OCI-LY1 (cell line): ENCODE measurements at regions not wholly inside any gene's neighbourhood (a gene's known extent, or its start where the extent isn't known, plus 50 kb on each side); places are given as distances from the start of the nearest gene placed in this dataset.
"Not testable (repeated sequence)": the region's sequence is repeated elsewhere in the genome, so short reads cannot be mapped to it uniquely, and the experiment has no call there.

ENCODE experiments used
- H2AFZ ChIP-seq: fragments of 200-600 bp; sonication (generic), shearing (Covaris generic); 2 replicates; pipeline ENCODE4 v1.6.0; 2014; ENCODE audit warnings: antibody characterized with exemption, mild to moderate bottlenecking, low read length
- H3F3A ChIP-seq: fragments of 200-600 bp; sonication (generic), shearing (Covaris generic); 2 replicates; pipeline ENCODE4 v1.6.0; 2014; ENCODE audit warnings: mild to moderate bottlenecking, antibody characterized with exemption, low read length, moderate library complexity; ENCODE audit not compliant: insufficient read depth
- H3K27ac ChIP-seq: fragments of 200-600 bp; sonication (generic); 2 replicates; pipeline ENCODE4 v1.5.1; 2014; ENCODE audit warnings: low read length, mixed run types, mild to moderate bottlenecking, low read depth; ENCODE audit not compliant: poor library complexity, severe bottlenecking
- H3K27me3 ChIP-seq: fragments of 200-600 bp; sonication (generic); 2 replicates; pipeline ENCODE4 v1.6.0; 2014; ENCODE audit warnings: antibody characterized with exemption, mild to moderate bottlenecking, low read length, moderate library complexity; ENCODE audit not compliant: insufficient read depth
- H3K36me3 ChIP-seq: fragments of 200-600 bp; sonication (generic); 2 replicates; pipeline ENCODE4 v1.6.1; 2014; ENCODE audit warnings: mild to moderate bottlenecking, antibody characterized with exemption, low read length, moderate library complexity, mixed read lengths; ENCODE audit not compliant: insufficient read depth
- H3K4me1 ChIP-seq: fragments of 200-600 bp; sonication (generic); 2 replicates; pipeline ENCODE4 v1.5.1; 2014; ENCODE audit warnings: mild to moderate bottlenecking, low read length, moderate library complexity; ENCODE audit not compliant: insufficient read depth, severe bottlenecking
- H3K4me2 ChIP-seq: fragments of 200-600 bp; sonication (generic), shearing (Covaris generic); 2 replicates; pipeline ENCODE4 v1.6.1; 2014; ENCODE audit warnings: low read length
- H3K4me3 ChIP-seq: fragments of 200-600 bp; sonication (generic); 2 replicates; pipeline ENCODE4 v1.5.1; 2014; ENCODE audit warnings: low read length, low read depth, mild to moderate bottlenecking, mixed read lengths; ENCODE audit not compliant: poor library complexity, severe bottlenecking
- H3K79me2 ChIP-seq: fragments of 200-600 bp; shearing (Covaris generic); 2 replicates; pipeline ENCODE4 v1.6.1; 2016; ENCODE audit warnings: mixed run types, low read length, mixed read lengths; ENCODE audit not compliant: insufficient read depth
- H3K9ac ChIP-seq: fragments of 200-600 bp; sonication (generic), shearing (Covaris generic); 2 replicates; pipeline ENCODE4 v1.6.1; 2014; ENCODE audit warnings: mild to moderate bottlenecking, low read length, mixed read lengths
- H3K9me2 ChIP-seq: fragments of 200-600 bp; sonication (generic), shearing (Covaris generic); 2 replicates; pipeline ENCODE4 v1.6.1; 2014; ENCODE audit warnings: low read depth, mild to moderate bottlenecking, low read length, mixed read lengths
- H3K9me3 ChIP-seq: fragments of 200-600 bp; shearing (Covaris generic); 2 replicates; pipeline ENCODE4 v1.6.1; 2014; ENCODE audit warnings: low read length, mixed read lengths
- H4K20me1 ChIP-seq: fragments of 200-600 bp; sonication (generic), shearing (Covaris generic); 2 replicates; pipeline ENCODE4 v1.6.0; 2016; ENCODE audit warnings: mild to moderate bottlenecking, low read length; ENCODE audit not compliant: insufficient read depth
- EZH2 ChIP-seq: fragments of 200-600 bp; sonication (generic), shearing (Covaris generic); IDR thresholded peaks from 2 replicates; pipeline ENCODE4 v1.8.0; 2017; ENCODE audit warnings: borderline replicate concordance, mixed run types, mild to moderate bottlenecking, antibody characterized with exemption, low read length, moderate library complexity, mixed read lengths
- TF ChIP-seq, protein P1 (sequence below): fragments of 200-600 bp; sonication (generic), shearing (Covaris generic); IDR thresholded peaks from 2 replicates; pipeline ENCODE4 v1.5.1; 2017; ENCODE audit warnings: mild to moderate bottlenecking, antibody characterized with exemption, low read length, moderate library complexity, mixed read lengths

DNA sequence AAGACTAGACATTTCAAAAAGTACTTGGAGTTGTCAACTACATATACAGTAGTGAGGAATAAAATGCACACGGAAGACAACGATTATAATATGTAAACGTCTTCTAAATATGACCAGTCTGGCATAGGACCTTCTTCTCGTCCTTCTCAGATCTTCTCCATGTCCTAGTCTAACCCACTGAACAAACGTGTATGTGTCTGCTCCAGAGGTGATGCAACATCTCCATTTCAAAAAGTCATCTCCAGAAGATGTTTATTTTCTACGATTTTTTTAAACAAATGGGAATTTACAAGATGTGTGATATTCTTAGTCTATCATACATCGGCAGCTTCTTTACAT lies 89.9 kb downstream of the GPX5 start:
- no peaks in the 10 kb centered on the region for H3K27me3 ChIP-seq
- H3F3A ChIP-seq, result no peaks in the 10 kb centered on the region
- no peak overlapping the region for H3K9ac ChIP-seq
- no peaks in the 10 kb centered on the region for H3K36me3 ChIP-seq
- no peak overlapping the region for H3K4me2 ChIP-seq
- no peaks in the 10 kb centered on the region for H3K4me1 ChIP-seq
- H3K4me3 ChIP-seq, result no peak overlapping the region
- no peaks in the 10 kb centered on the region for H3K9me3 ChIP-seq
- TF ChIP-seq, protein P1, sequence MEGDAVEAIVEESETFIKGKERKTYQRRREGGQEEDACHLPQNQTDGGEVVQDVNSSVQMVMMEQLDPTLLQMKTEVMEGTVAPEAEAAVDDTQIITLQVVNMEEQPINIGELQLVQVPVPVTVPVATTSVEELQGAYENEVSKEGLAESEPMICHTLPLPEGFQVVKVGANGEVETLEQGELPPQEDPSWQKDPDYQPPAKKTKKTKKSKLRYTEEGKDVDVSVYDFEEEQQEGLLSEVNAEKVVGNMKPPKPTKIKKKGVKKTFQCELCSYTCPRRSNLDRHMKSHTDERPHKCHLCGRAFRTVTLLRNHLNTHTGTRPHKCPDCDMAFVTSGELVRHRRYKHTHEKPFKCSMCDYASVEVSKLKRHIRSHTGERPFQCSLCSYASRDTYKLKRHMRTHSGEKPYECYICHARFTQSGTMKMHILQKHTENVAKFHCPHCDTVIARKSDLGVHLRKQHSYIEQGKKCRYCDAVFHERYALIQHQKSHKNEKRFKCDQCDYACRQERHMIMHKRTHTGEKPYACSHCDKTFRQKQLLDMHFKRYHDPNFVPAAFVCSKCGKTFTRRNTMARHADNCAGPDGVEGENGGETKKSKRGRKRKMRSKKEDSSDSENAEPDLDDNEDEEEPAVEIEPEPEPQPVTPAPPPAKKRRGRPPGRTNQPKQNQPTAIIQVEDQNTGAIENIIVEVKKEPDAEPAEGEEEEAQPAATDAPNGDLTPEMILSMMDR, result no peak
- no peak for TF ChIP-seq EZH2
- no peak overlapping the region for H2AFZ ChIP-seq
- H4K20me1 ChIP-seq, result no peaks in the 10 kb centered on the region
- H3K9me2 ChIP-seq, result no peaks in the 10 kb centered on the region
- no peaks in the 10 kb centered on the region for H3K79me2 ChIP-seq
- no peak overlapping the region for H3K27ac ChIP-seq

DNA sequence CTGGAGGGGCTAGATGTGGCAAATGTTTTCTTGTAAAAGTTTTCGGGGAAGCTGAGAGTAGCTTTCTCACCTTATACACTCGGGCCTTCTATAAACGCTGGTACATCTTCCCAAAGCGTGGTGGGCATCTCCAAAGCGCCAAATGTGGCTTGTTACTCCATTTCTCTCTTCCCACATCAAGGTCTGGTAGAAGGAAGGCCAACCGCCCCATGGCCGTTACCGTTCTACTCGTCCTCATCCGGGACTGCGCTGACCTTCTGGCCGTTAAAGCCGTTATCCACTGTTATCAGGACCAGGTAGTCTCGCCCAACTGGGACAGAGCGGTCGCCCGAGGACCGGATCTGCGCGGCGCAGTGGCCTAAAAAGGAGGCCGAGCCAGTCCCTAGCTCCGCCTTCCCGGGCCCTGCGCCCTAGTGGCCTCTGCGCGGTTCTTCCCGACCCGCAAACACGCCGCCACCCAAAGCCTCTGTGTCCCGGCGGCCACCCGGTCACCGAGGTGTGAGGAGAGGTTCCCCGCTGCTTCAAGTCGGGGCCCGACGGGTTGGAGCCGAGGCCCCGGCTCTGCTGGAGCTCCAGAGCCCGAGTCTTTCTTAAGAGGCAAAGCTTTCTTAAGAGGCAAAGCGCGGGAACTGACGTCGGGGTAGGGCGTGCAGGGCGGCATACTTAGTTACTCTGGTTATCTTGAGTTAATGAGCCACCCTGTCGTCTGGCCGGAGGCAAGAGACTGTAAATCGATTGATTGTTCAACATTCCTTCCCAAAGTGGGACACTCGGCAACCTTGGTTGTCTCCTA lies 90.5 kb downstream of the GPX5 start:
- H3K27me3 ChIP-seq, result no peaks in the 10 kb centered on the region
- H3K9ac ChIP-seq, result no peak overlapping the region
- H3K27ac ChIP-seq, result no peak overlapping the region
- TF ChIP-seq, protein P1, result no peak
- no peak for TF ChIP-seq EZH2
- no peaks in the 10 kb centered on the region for H3F3A ChIP-seq
- H3K9me2 ChIP-seq, result no peaks in the 10 kb centered on the region
- H3K4me1 ChIP-seq, result no peaks in the 10 kb centered on the region
- H3K36me3 ChIP-seq, result no peaks in the 10 kb centered on the region
- H4K20me1 ChIP-seq, result no peaks in the 10 kb centered on the region
- H3K79me2 ChIP-seq, result no peaks in the 10 kb centered on the region
- no peak overlapping the region for H3K4me2 ChIP-seq
- H3K4me3 ChIP-seq, result no peak overlapping the region
- H2AFZ ChIP-seq, result no peak overlapping the region
- H3K9me3 ChIP-seq, result no peaks in the 10 kb centered on the region

DNA sequence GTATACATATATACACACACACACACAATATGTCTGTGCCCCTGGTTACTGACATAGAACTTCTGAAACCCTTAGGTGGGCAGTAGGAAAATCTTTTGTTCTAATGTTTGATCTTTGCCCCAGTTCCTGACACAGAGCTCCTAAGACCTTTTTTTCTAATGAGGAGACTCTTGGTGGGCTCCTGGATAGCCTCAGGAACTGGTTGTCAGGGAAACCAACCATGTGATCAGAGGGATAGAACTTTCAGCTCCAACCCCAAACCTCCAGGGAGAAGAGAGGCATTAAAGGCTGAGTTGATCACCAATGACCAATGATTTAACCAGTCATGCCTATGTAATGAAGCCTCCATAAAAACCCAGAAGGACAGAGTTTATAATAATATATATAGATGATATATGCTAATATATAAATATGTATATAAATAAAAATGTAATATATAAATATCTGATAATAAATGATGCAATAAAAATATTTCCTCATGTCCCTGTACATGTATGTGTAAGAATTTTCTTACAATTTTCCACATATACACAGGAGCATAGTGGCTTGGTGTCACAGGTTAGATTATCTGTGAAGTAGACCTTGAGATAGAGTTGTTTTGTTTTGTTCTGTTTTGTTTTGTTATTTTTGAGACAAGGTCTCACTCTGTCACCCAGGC lies 93.3 kb downstream of the GPX5 start:
- Histone ChIP-seq H3K9ac (no peak overlapping the region), H3K4me3 (no peak overlapping the region), H3K4me2 (no peak overlapping the region), H2AFZ (no peak overlapping the region), H3K4me1 (no peaks in the 10 kb centered on the region), H3K9me2 (no peaks in the 10 kb centered on the region), H3F3A (no peaks in the 10 kb centered on the region), H3K79me2 (no peaks in the 10 kb centered on the region), H4K20me1 (no peaks in the 10 kb centered on the region), H3K9me3 (no peaks in the 10 kb centered on the region), H3K27me3 (no peaks in the 10 kb centered on the region), H3K27ac (no peak overlapping the region), H3K36me3 (no peaks in the 10 kb centered on the region)
- TF ChIP-seq EZH2, result no peak
- TF ChIP-seq, protein P1, result no peak

DNA sequence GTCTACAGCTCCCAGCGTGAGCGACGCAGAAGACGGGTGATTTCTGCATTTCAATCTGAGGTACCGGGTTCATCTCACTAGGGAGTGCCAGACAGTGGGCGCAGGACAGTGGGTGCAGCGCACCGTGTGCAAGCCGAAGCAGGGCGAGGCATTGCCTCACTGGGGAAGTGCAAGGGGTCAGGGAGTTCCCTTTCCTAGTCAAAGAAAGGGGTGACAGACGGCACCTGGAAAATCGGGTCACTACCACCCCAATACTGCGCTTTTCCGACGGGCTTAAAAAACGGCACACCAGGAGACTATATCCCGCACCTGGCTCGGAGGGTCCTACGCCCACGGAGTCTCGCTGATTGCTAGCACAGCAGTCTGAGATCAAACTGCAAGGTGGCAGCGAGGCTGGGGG lies 95.6 kb downstream of the GPX5 start:
- not testable (repeated sequence) for H3K9me3 ChIP-seq, H3K79me2 ChIP-seq, H3K4me1 ChIP-seq, H3K27me3 ChIP-seq, H4K20me1 ChIP-seq, H3K9ac ChIP-seq, H3K36me3 ChIP-seq, H2AFZ ChIP-seq, H3K4me3 ChIP-seq, H3K27ac ChIP-seq, H3F3A ChIP-seq, H3K4me2 ChIP-seq, H3K9me2 ChIP-seq

DNA sequence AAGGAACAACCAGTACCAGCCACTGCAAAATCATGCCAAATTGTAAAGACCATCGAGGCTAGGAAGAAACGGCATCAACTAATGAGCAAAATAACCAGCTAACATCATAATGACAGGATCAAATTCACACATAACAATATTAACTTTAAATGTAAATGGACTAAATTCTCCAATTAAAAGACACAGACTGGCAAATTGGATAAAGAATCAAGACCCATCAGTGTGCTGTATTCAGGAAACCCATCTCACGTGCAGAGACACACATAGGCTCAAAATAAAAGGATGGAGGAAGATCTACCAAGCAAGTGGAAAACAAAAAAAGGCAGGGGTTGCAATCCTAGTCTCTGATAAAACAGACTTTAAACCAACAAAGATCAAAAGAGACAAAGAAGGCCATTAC lies 97.6 kb downstream of the GPX5 start:
- H3K27me3 ChIP-seq, H3K27ac ChIP-seq, H2AFZ ChIP-seq, H3K36me3 ChIP-seq, H3K4me1 ChIP-seq, H3K4me3 ChIP-seq, H3F3A ChIP-seq, H4K20me1 ChIP-seq, H3K9me2 ChIP-seq, H3K9ac ChIP-seq, H3K4me2 ChIP-seq, H3K79me2 ChIP-seq, H3K9me3 ChIP-seq: not testable (repeated sequence)
